HEK293 (cell line): ENCODE measurements at regions not wholly inside any gene's neighbourhood (a gene's known extent, or its start where the extent isn't known, plus 50 kb on each side); places are given as distances from the start of the nearest gene placed in this dataset.

Source experiments
- CTCF ChIA-PET: fragments of 350-600 bp; formaldehyde crosslinking; extraction: SDS; loops from one replicate; lab custom pipeline; 2021; ENCODE audit warnings: antibody characterized with exemption; lab: Yijun Ruan, JAX
- POLR2A ChIA-PET: fragments of 300-600 bp; formaldehyde crosslinking; extraction: SDS; loops from one replicate; lab custom pipeline; 2020; ENCODE audit warnings: antibody characterized with exemption, inconsistent platforms; lab: Yijun Ruan, JAX
- H3K27ac ChIP-seq: fragments of 200-500 bp; sonication (Bioruptor generic); 2 replicates; pipeline ENCODE4 v1.5.1; 2014; ENCODE audit warnings: low read depth, low read length, control low read depth, inconsistent platforms; ENCODE audit errors: extremely low read depth
- H3K36me3 ChIP-seq, 2 experiments: fragments of 200-500 bp in 1 of 2; sonication (Bioruptor generic) in 1 of 2; 1 replicate in 1 of 2; 2 replicates in 1 of 2; pipeline ENCODE4 v1.5.1; 2014 to 2017; ENCODE audit warnings: inconsistent platforms in 2 of 2, low read length in 2 of 2; ENCODE audit not compliant: control insufficient read depth in 2 of 2, insufficient read depth in 1 of 2
- H3K4me1 ChIP-seq: fragments of 200-500 bp; sonication (Bioruptor generic); 2 replicates; pipeline ENCODE4 v1.5.1; 2014; ENCODE audit warnings: mild to moderate bottlenecking, low read length, inconsistent platforms; ENCODE audit not compliant: control insufficient read depth, insufficient read depth
- H3K4me3 ChIP-seq: 2 replicates; pipeline ENCODE4 v1.5.1; 2011; ENCODE audit warnings: low read depth, mild to moderate bottlenecking, control low read depth, low read length, moderate library complexity
- H3K9me3 ChIP-seq: fragments of 200-500 bp; sonication (Bioruptor generic); 2 replicates; pipeline ENCODE4 v1.5.1; 2014; ENCODE audit warnings: low read depth, low read length, inconsistent platforms; ENCODE audit not compliant: control insufficient read depth, insufficient read depth
- BCL11A ChIP-seq: fragments of 450-650 bp; formaldehyde crosslinking; IDR thresholded peaks from 2 replicates; pipeline ENCODE4 v1.5.1; 2016; ENCODE audit warnings: low read depth, missing biosample characterization, missing genetic modification characterization
- CTCF ChIP-seq: fragments of 450-650 bp; formaldehyde crosslinking; IDR thresholded peaks from 2 replicates; pipeline ENCODE4 v1.5.1; 2016; ENCODE audit warnings: missing biosample characterization, missing genetic modification characterization
- EGR2 ChIP-seq: fragments of 450-650 bp; formaldehyde crosslinking; IDR thresholded peaks from 2 replicates; pipeline ENCODE4 v1.5.1; 2016; ENCODE audit warnings: low read depth, missing biosample characterization, missing genetic modification characterization
- GLI4 ChIP-seq: fragments of 450-650 bp; formaldehyde crosslinking; IDR thresholded peaks from 2 replicates; pipeline ENCODE4 v1.5.1; 2016; ENCODE audit warnings: missing biosample characterization, missing genetic modification characterization
- MYNN ChIP-seq: fragments of 450-650 bp; formaldehyde crosslinking; IDR thresholded peaks from 2 replicates; pipeline ENCODE4 v1.5.1; 2016; ENCODE audit warnings: missing biosample characterization, missing genetic modification characterization, borderline replicate concordance
- OSR2 ChIP-seq: fragments of 450-650 bp; formaldehyde crosslinking; IDR thresholded peaks from 2 replicates; pipeline ENCODE4 v1.5.1; 2016; ENCODE audit warnings: missing biosample characterization, missing genetic modification characterization
- RBAK ChIP-seq: fragments of 450-650 bp; formaldehyde crosslinking; IDR thresholded peaks from 2 replicates; pipeline ENCODE4 v1.5.1; 2016; ENCODE audit warnings: missing biosample characterization, missing genetic modification characterization
- ZBTB20 ChIP-seq: fragments of 450-650 bp; formaldehyde crosslinking; IDR thresholded peaks from 2 replicates; pipeline ENCODE4 v1.5.1; 2016; ENCODE audit warnings: missing biosample characterization, missing genetic modification characterization
- ZBTB49 ChIP-seq: fragments of 450-650 bp; formaldehyde crosslinking; IDR thresholded peaks from 2 replicates; pipeline ENCODE4 v1.5.1; 2016; ENCODE audit warnings: missing biosample characterization, missing genetic modification characterization, low read depth
- ZBTB7A ChIP-seq: fragments of 450-650 bp; formaldehyde crosslinking; IDR thresholded peaks from 2 replicates; pipeline ENCODE4 v1.5.1; 2016; ENCODE audit warnings: low read depth, missing biosample characterization, missing genetic modification characterization
- ZIC2 ChIP-seq: fragments of 450-650 bp; formaldehyde crosslinking; IDR thresholded peaks from 2 replicates; pipeline ENCODE4 v1.5.1; 2016; ENCODE audit warnings: missing biosample characterization, missing genetic modification characterization
- ZNF155 ChIP-seq: fragments of 450-650 bp; formaldehyde crosslinking; IDR thresholded peaks from 2 replicates; pipeline ENCODE4 v1.5.1; 2016; ENCODE audit warnings: missing biosample characterization, missing genetic modification characterization
- ZNF18 ChIP-seq: fragments of 450-650 bp; formaldehyde crosslinking; IDR thresholded peaks from 2 replicates; pipeline ENCODE4 v1.5.1; 2016; ENCODE audit warnings: missing biosample characterization, missing genetic modification characterization
- ZNF2 ChIP-seq: fragments of 450-650 bp; formaldehyde crosslinking; IDR thresholded peaks from 2 replicates; pipeline ENCODE4 v1.5.1; 2016; ENCODE audit warnings: missing biosample characterization, missing genetic modification characterization
- ZNF202 ChIP-seq: fragments of 450-650 bp; formaldehyde crosslinking; IDR thresholded peaks from 2 replicates; pipeline ENCODE4 v1.5.1; 2016; ENCODE audit warnings: missing biosample characterization, missing genetic modification characterization, borderline replicate concordance
- ZNF23 ChIP-seq: fragments of 450-650 bp; formaldehyde crosslinking; IDR thresholded peaks from 2 replicates; pipeline ENCODE4 v1.5.1; 2016; ENCODE audit warnings: missing biosample characterization, missing genetic modification characterization, borderline replicate concordance
- ZNF324 ChIP-seq: fragments of 450-650 bp; formaldehyde crosslinking; IDR thresholded peaks from 2 replicates; pipeline ENCODE4 v1.5.1; 2016; ENCODE audit warnings: missing biosample characterization, missing genetic modification characterization
- ZNF391 ChIP-seq: fragments of 450-650 bp; formaldehyde crosslinking; IDR thresholded peaks from 2 replicates; pipeline ENCODE4 v1.5.1; 2016; ENCODE audit warnings: low read depth, missing biosample characterization, missing genetic modification characterization, borderline replicate concordance
- ZNF501 ChIP-seq: fragments of 450-650 bp; formaldehyde crosslinking; IDR thresholded peaks from 2 replicates; pipeline ENCODE4 v1.5.1; 2016; ENCODE audit warnings: missing biosample characterization, missing genetic modification characterization
- ZNF560 ChIP-seq: fragments of 450-650 bp; formaldehyde crosslinking; IDR thresholded peaks from 2 replicates; pipeline ENCODE4 v1.5.1; 2017; ENCODE audit warnings: missing biosample characterization, missing genetic modification characterization, borderline replicate concordance
- ZNF600 ChIP-seq: fragments of 450-650 bp; formaldehyde crosslinking; IDR thresholded peaks from 2 replicates; pipeline ENCODE4 v1.5.1; 2016; ENCODE audit warnings: missing biosample characterization, missing genetic modification characterization
- ZNF610 ChIP-seq: fragments of 450-650 bp; formaldehyde crosslinking; IDR thresholded peaks from 2 replicates; pipeline ENCODE4 v1.5.1; 2016; ENCODE audit warnings: missing biosample characterization, missing genetic modification characterization, borderline replicate concordance
- ZNF629 ChIP-seq: fragments of 450-650 bp; formaldehyde crosslinking; IDR thresholded peaks from 2 replicates; pipeline ENCODE4 v1.5.1; 2017; ENCODE audit warnings: missing biosample characterization, missing genetic modification characterization
- ZXDB ChIP-seq: fragments of 450-650 bp; formaldehyde crosslinking; IDR thresholded peaks from 2 replicates; pipeline ENCODE4 v1.5.1; 2016; ENCODE audit warnings: missing biosample characterization, missing genetic modification characterization
- TF ChIP-seq, protein P1 (sequence below): fragments of 450-650 bp; IDR thresholded peaks from 2 replicates; pipeline ENCODE4 v1.5.1; 2018; ENCODE audit warnings: missing biosample characterization, missing genetic modification characterization
- TF ChIP-seq, protein P2 (sequence below): fragments of 450-650 bp; formaldehyde crosslinking; IDR thresholded peaks from 2 replicates; pipeline ENCODE4 v1.5.1; 2017; ENCODE audit warnings: missing biosample characterization, missing genetic modification characterization

GRCh38 chr11:45390407-45390806, 104.3 kb upstream of the SYT13 start:
- ChIA-PET POLR2A (no interaction called here), CTCF (interaction anchor here (2.4 to 2.6 kb wide), 2 partner anchors 19 to 381 kb away, joined by 10 to 12 read pairs; no protein-coding TSS in a partner anchor)
- TF ChIP-seq ZNF610: no peak
- TF ChIP-seq OSR2 (tag by site-specific recombination): peak; percentile 82
- no peak for TF ChIP-seq ZNF560 (tag by site-specific recombination)
- no peak for TF ChIP-seq ZNF600
- TF ChIP-seq BCL11A (tag by site-specific recombination): no peak
- peak; percentile 42 for TF ChIP-seq EGR2 (tag by site-specific recombination)
- TF ChIP-seq ZBTB49: no peak
- TF ChIP-seq, protein P1, sequence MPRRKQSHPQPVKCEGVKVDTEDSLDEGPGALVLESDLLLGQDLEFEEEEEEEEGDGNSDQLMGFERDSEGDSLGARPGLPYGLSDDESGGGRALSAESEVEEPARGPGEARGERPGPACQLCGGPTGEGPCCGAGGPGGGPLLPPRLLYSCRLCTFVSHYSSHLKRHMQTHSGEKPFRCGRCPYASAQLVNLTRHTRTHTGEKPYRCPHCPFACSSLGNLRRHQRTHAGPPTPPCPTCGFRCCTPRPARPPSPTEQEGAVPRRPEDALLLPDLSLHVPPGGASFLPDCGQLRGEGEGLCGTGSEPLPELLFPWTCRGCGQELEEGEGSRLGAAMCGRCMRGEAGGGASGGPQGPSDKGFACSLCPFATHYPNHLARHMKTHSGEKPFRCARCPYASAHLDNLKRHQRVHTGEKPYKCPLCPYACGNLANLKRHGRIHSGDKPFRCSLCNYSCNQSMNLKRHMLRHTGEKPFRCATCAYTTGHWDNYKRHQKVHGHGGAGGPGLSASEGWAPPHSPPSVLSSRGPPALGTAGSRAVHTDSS: no peak
- TF ChIP-seq ZXDB: no peak
- no peak for TF ChIP-seq ZNF324 (tag by site-specific recombination)
- no peak for TF ChIP-seq GLI4 (tag by site-specific recombination)
- no peak for TF ChIP-seq ZNF501
- peak; percentile 61 for TF ChIP-seq ZBTB20 (tag by site-specific recombination)
- TF ChIP-seq ZNF2 (tag by site-specific recombination): no peak
- no peak for TF ChIP-seq RBAK (tag by site-specific recombination)
- no peak for TF ChIP-seq CTCF (tag by site-specific recombination)
- no peak for TF ChIP-seq ZNF202 (tag by site-specific recombination)
- TF ChIP-seq ZNF18 (tag by site-specific recombination): no peak
- TF ChIP-seq ZNF23: no peak
- peak; percentile 64 for TF ChIP-seq ZIC2 (tag by site-specific recombination)
- Histone ChIP-seq H3K9me3 (no peaks in the 10 kb centered on the region), H3K4me3 (no peak overlapping the region), H3K36me3 (no peaks in the 10 kb centered on the region), H3K4me1 (no peaks in the 10 kb centered on the region), H3K27ac (no peak overlapping the region)

GRCh38 chr11:45388472-45388871, 102.3 kb upstream of the SYT13 start:
- Histone ChIP-seq H3K4me1 (no peaks in the 10 kb centered on the region), H3K27ac (no peak overlapping the region), H3K4me3 (no peak overlapping the region), H3K9me3 (no peaks in the 10 kb centered on the region), H3K36me3 (no peaks in the 10 kb centered on the region)
- ChIA-PET POLR2A (no interaction called here), CTCF (interaction anchor here (0.7 to 2.1 kb wide), 4 partner anchors 17 to 383 kb away, joined by 3 to 16 read pairs (median 8); no protein-coding TSS in a partner anchor)
- TF ChIP-seq ZNF391 (tag by site-specific recombination): no peak
- TF ChIP-seq, protein P2, sequence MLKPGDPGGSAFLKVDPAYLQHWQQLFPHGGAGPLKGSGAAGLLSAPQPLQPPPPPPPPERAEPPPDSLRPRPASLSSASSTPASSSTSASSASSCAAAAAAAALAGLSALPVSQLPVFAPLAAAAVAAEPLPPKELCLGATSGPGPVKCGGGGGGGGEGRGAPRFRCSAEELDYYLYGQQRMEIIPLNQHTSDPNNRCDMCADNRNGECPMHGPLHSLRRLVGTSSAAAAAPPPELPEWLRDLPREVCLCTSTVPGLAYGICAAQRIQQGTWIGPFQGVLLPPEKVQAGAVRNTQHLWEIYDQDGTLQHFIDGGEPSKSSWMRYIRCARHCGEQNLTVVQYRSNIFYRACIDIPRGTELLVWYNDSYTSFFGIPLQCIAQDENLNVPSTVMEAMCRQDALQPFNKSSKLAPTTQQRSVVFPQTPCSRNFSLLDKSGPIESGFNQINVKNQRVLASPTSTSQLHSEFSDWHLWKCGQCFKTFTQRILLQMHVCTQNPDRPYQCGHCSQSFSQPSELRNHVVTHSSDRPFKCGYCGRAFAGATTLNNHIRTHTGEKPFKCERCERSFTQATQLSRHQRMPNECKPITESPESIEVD (tag by site-specific recombination): no peak
- no peak for TF ChIP-seq MYNN
- TF ChIP-seq ZNF629 (tag by site-specific recombination): no peak
- TF ChIP-seq ZBTB7A (tag by site-specific recombination): no peak
- TF ChIP-seq ZNF155 (tag by site-specific recombination): no peak
